ENCODE measurements at regions not wholly inside any gene's neighbourhood (a gene's known extent, or its start where the extent isn't known, plus 50 kb on each side); places are given as distances from the start of the nearest gene placed in this dataset.
"Not testable (repeated sequence)": the region's sequence is repeated elsewhere in the genome, so short reads cannot be mapped to it uniquely, and the experiment has no call there.

GRCh38 chr20:12554426-12554825 is 454.3 kb upstream of the SPTLC3 start:
- no peak for DNase-seq (ENCODE audit: low read depth)
- no peak for TF ChIP-seq CTCF (IDR thresholded peaks at IDR 0.05; ENCODE audit: low read length, missing control alignments)
- no peak overlapping the region for H3K4me3 ChIP-seq (replicated peaks; ENCODE audit: low read depth, low read length)

- H3K4me3 ChIP-seq (replicated peaks; ENCODE audit: low read depth, low read length): no peak overlapping the region
- DNase-seq (ENCODE audit: low read depth): no peak
- no peak for TF ChIP-seq CTCF (IDR thresholded peaks at IDR 0.05; ENCODE audit: low read length, missing control alignments)
These were observed 453.4 kb upstream of the SPTLC3 start for GRCh38 chr20:12555369-12555768.

GRCh38 chr20:12555849-12556248 is 452.9 kb upstream of the SPTLC3 start:
- not testable (repeated sequence) for H3K4me3 ChIP-seq (replicated peaks; ENCODE audit: low read depth, low read length); DNase-seq (ENCODE audit: low read depth)

GRCh38 chr20:12557224-12557623 is 451.5 kb upstream of the SPTLC3 start:
- TF ChIP-seq CTCF (IDR thresholded peaks at IDR 0.05; ENCODE audit: low read length, missing control alignments): no peak

GRCh38 chr20:12564979-12565378 is 443.8 kb upstream of the SPTLC3 start:
- no peak for DNase-seq (ENCODE audit: low read depth)
- no peak overlapping the region for H3K4me3 ChIP-seq (replicated peaks; ENCODE audit: low read depth, low read length)

More at GRCh38 chr20:12557224-12557623, 451.5 kb upstream of the SPTLC3 start:
- DNase-seq (ENCODE audit: low read depth): no peak
- no peak overlapping the region for H3K4me3 ChIP-seq (replicated peaks; ENCODE audit: low read depth, low read length)

GRCh38 chr20:12566596-12566995 is 442.2 kb upstream of the SPTLC3 start:
- no peak overlapping the region for H3K4me3 ChIP-seq (replicated peaks; ENCODE audit: low read depth, low read length)
- no peak for TF ChIP-seq CTCF (IDR thresholded peaks at IDR 0.05; ENCODE audit: low read length, missing control alignments)
- no peak for DNase-seq (ENCODE audit: low read depth)

More at GRCh38 chr20:12564979-12565378, 443.8 kb upstream of the SPTLC3 start:
- TF ChIP-seq CTCF (IDR thresholded peaks at IDR 0.05; ENCODE audit: low read length, missing control alignments): no peak

GRCh38 chr20:12570371-12570770 is 438.4 kb upstream of the SPTLC3 start:
- no peak overlapping the region for H3K4me3 ChIP-seq (replicated peaks; ENCODE audit: low read depth, low read length)
- no peak for DNase-seq (ENCODE audit: low read depth)
- no peak for TF ChIP-seq CTCF (IDR thresholded peaks at IDR 0.05; ENCODE audit: low read length, missing control alignments)

All from fibroblast of pulmonary artery (primary cell).